Activated CD8-positive, alpha-beta memory T cell treated with anti-CD3 and anti-CD28 coated beads for 1 hour (primary cell): ENCODE measurements at regions not wholly inside any gene's neighbourhood (a gene's known extent, or its start where the extent isn't known, plus 50 kb on each side); places are given as distances from the start of the nearest gene placed in this dataset.

Experiments used
- DNase-seq, 2 donors: peaks; one replicate each; pipeline ENCODE4 v3.0.0-alpha.2; 2020; ENCODE audit warnings: low read depth in 1 of 2; ENCODE audit errors: extremely low read depth in 1 of 2

DNA sequence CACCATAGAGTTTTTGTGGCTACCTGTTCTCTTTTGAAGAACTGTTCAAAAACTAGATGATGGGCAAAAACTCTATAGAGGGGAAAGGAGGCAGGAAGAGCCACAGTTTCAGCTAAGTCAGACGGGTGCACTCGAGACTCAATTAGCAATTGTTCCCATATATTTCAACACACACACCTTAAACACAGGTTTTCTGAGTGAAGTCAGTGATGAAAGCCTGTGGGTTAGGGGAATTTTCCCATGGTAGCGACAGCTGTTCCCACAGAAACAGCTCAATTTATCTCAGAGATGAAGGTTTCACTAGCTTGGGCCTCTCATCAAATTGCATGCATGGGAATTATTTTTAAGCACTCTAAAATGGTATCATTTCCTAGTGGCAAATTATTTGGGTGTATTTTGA, 143.4 kb downstream of the ZIC5 start:
- DNase-seq, result no peak

DNA sequence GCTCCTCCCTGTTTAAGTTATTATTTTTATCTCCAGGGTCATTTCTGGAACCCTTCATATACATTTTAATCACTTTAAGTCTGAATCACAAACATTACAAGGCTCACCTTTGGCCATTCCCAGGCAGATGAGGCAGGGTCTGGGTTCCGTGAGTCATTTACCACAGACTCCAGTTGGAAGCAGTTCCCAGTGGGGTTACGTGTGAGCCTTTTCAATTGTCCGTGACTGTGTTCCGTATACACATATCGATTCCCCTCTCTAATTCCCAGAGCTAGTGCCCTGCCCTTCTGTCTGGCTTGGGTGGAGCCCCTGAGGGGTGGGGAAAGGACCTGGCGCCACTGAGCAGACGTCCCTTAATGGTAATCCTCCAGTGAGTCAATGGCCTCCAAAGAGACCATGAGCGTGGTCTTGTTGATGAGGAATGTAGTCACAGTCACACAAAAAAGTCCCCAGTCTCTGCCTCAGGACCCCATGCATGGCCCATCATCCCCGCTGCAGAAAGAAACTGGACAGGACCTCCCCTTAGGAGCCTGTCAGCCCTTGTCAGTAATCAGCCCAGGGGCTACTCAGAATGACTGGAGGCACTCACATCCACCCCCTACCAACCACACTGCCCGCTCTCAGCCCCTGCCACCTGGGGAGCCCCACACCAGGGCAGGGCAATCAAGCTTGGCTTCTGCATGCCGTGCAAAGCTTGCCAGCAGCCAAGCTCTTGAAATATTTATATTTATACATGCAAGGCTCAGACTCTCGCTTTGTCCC, 144.4 kb downstream of the ZIC5 start:
- no peak for DNase-seq

DNA sequence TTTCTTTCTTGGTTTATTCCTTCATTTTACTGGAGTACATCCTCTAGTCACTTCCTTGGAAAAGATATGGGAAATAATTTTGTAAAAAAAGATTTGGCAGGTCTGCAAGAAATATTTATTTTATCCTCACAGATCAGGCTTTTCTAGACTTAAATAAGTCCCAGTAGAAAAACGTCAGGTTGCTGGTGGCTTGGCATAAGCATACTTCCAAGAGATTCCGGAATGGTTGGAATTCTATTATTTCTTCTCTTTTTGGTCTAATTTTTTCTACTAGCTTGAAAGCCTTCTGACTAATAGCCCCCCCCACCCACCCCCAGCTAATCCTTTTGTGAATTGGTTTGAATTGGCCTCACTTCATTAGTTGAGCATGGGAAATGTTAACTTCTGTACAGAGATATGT, 147.6 kb downstream of the ZIC5 start:
- DNase-seq, result no peak

DNA sequence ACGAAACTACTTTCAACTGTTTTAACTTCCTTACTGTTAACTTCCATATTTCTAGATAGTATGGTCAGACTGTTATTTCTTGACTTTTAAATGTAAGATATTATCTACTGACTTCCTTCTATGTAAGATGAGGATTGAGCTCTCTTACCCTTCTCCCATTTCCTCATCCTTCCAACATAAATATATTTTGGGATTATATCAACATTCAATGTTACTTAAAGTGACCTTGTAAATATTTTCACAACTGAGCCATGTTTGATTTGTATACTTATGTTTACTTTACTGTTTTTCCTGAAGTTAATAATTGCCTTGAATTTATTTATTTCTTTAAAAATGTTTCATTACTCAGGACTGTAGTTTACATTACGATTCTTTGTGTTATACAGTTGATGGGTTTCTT, 148.7 kb downstream of the ZIC5 start:
- no peak for DNase-seq

DNA sequence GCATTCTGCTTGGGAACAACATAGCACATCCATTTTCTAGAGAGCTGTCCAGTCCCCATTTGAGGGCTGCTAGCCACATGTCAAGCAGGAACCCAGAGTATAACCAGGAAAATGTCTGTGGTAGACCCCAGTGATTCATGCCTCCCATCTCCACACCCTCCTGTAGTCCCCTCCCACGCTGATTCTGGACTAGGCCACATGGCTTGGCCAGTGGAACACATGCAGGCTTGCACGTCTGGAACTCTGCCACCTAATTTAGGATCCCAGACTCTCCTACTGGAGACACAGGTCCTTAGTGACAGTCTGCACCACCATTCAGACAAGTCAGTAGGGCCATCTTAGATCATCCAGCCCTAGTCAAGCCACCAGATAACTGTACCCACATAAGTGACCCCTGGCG, 149.8 kb downstream of the ZIC5 start:
- DNase-seq, result no peak

DNA sequence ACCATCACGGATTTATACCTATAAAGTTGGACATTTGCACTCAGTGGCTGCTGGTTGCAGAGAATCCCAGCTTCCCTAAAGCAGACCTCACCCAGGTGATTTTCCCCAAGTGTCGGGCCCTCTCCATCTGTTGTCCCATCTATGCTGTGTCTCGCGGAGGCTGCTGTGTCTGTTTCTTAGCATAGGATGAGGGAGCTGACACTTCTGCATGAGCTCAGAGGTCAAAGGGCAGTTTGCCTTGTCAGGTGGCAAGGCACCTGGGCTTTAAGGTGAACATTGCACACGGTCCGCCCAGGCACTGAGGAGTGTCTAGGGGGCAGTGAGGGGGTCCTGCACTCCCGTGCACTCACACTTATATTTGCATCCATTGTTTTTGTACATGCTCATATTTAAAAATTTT, 151.6 kb downstream of the ZIC5 start:
- no peak for DNase-seq

DNA sequence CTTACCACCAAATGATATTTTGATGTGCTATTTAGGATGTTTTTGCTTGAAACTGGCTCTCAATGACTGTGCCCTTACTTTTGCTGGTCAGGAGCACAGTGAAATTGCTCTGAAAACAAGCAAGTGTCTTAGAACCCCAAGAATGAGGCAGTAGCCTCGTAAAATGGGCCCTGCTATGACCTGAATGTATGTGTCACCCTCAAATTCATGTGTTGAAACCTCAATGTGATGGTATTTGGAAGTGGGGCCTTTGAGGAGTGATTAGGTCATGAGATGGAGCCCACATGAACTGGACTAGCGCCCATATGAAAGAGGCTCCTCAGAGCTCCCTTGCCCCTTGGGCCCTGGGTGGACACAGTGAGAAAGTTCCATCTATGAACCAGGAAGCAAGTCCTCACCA, 155.2 kb downstream of the ZIC5 start:
- DNase-seq, result no peak

DNA sequence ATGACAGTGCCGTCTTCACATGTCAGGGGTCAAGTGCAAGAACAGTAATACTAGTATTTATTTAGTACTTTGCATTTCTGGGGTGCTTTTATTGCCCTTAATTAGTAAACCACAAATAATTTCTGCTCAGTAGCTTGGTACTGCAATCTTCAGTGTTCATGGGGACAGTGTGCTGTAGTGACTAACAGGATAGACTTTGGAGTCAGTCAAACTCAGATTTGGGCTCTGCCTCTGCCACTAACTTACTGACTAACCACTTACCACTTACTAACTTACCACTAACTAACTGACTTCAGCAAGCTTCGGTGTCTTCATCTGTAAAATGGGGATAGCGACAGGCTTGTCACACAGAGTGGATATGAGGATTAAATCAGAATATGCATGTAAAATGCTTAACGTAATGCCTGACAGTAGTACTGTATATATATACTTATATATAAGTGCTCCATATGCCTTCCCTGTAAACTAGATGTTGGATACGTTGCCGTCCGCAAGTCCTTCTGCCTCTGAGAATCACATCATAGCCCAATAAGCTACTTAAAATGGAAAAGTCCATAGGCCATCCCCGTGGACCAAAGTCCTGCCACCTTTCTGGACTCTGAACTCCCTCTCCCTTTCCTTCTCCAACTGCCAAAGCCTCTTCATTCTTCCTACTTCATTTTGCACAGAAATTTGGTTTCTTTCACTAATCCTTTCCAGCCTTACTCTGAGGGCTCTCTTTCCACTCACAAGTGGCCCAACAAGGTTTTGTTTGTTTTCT, 158.1 kb downstream of the ZIC5 start:
- DNase-seq, result no peak

DNA sequence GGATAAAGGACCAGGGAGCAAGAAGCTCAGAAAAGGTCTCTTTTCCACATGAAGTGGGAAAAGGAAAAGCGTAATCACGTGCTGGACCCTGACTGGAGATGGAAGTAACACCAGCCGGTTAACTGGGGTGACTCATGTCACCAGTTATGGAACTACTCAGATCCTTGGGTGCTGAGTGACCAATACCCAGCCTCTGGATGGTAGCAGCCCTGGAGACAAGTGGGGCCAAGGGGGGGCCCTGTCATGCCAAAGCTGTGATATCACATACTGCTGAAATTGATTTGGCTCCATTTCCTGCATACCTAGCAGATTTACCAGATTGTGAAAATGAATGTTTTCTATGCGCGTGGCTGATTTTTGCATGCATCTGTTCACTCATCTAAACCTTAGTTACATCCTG, 158.9 kb downstream of the ZIC5 start:
- no peak for DNase-seq

DNA sequence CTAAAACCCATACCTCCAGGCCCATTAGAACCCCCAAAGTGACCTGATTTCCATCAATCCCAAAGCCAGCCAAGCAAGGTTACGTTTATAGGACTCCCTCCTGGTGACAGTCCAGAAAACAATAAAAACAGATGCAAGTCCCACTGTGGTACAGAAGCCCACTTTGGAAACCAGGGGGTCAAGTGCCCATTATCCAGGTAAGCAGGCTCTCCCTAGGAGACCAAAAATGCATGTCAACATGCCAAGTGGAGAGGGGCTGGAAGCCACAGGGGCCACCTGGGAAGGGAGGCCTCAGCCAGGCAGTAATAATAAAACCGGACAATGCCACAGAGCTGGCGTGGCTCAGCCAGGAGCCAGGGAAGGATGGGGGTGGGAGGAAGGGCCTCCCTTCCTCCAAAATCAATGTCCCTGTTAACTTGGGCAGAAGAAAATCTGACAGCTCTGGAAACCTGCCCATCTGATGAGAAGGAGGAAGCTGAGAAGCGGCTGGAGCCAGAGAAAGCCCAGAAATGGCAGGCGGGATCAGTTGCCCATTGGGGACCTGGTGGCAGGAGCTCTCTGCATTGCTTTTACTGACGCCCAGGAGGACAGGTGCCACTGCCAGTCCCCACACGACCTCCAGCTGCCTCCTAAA, 160.4 kb downstream of the ZIC5 start:
- no peak for DNase-seq

DNA sequence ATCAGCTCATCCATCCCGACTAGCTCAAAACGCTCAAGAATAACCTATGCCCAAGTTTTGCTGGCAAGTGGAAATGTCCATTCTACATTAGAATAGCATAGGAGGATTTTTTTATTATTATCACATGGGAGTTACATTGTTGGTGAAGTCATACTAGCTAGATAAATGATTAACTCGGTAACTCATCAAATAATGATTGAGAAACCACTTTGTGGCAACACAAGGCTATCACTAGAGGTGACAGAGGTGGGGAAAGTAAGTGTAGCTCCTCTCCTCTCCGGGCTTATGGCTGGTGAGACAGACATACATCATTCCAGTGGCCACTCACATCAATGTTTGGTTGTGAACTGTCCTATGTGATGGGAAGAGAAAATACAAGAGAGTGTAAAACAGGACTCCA, 161.6 kb downstream of the ZIC5 start:
- DNase-seq, result no peak

DNA sequence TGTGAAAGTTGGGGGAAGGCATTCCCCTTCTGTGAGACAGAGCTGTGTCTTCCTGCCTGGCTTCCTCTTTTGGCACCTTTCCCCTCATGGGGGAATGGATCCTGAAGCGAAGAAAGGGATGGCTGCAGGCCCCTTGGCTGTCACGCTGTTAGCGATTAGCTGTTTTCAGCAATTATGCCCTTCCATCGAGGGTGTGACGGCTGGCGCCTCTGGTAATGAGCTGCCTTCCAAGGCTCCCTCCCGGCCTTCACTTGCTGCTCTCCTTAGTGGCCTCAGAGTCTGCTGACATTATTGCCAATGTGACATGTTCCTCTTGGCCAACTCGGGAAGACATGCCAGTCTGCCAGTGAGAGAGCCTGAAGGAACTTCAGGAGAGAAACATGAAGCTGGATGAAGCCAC, 162.1 kb downstream of the ZIC5 start:
- no peak for DNase-seq

DNA sequence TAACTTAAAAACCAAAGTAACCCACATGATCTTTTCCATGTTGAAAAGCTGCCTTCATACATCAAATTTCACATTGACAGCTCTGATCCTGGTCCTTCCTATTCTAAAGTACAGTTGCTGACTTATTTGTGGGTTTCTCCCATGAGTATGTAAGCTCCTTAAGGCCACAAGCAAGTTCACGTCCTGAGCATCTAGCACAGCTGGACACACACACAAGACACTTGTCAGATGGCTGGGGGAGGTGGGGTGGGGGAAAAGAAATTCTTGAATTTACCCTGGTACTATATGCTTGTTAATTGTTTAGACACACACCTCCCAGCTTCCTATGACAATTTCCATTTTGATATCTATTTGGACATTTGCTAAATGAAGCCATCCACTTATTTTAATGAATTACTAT, 162.8 kb downstream of the ZIC5 start:
- no peak for DNase-seq

DNA sequence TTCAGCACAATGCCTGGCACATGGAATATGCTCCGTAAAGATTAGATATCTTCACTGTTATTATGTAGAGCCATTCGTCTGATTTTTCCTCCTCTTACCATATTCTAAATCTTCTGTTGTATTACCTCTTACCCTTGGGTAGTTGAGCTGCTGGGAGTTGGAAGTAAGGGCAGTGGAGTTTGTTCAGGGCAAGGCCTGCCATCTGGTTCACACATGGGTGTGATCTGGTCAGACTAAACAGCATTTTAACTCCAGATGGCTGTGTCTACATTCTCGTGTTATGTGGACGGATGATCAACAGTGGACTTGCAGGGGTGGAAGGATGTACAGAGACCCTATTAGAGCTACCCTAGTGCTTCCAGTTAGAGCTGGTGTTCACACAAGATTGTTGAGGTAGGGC, 164.9 kb downstream of the ZIC5 start:
- DNase-seq, result no peak

DNA sequence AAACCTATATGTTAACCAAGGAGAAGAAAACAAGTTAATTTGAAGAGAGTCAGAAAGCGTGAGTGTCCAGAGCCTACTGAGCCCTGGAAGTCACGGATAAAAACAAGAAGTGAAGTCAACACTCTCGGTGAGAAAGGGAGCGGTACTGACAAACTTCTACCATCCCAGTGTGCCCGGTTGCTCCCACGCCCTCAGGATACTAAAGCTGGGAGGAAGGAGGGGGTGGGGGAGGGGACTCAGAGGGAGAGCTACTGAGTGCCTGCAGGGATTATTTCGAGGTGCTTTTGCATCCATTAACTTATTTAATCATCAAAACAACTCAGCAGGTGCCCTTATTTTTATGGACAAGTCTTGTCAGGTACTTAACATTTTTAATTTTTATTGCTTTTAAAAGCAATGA, 166.2 kb downstream of the ZIC5 start:
- no peak for DNase-seq

DNA sequence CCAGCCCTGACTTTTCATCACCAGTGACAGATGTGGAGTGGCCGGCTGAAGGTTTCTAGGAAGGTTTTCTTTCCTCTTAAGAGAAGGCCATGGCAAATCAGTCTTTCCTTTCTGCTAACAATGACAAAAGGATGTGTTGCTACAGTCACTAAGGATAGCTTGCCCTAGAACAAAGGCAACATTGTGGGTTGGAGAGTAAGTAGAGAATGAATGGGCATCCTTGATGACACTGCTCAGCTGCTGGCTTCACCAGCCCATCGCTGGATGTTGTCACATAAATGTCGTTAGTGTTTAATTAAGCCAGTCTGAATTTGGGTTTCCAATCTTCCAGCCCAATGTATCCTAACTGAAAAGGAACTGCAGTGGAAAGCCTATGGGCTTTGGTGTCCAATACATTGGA, 168.4 kb downstream of the ZIC5 start:
- DNase-seq, result no peak

DNA sequence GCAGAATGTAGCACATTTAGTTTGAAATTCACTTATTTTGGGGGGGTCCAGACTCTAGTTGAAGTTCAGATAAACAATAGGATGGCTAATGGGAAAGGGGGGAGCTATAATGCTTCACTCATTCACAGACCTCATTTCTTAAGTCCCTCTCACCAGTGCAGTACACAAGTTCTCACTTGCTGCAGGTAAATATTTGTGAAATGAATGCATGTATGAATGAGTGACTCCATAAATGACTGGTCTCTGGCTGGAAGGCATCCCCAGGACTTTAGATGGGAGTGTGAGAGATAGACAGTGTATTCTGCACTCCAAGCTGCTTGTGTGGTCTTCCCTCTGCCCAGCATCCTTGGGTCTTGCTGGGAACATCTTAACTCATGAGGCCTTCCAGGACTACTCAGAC, 169.2 kb downstream of the ZIC5 start:
- no peak for DNase-seq

DNA sequence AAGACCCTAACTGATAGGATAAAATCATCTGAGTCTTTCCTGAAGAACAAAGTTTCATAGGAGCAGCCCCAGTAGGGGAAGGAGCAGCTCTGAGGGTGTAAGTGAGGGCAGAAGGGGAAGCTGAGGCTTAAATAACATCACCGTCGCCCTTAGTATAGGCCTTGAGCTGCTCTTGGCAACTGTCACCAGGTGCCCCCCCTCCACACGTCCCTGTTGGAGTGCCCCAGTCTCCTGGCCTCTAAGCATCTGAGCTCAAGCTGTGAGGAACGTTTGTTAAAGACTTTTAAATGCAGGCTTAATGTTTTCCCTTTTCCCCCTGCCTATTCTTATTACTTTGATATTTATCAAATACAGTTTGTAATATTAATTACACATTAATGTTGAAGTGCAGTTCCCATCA, 170.6 kb downstream of the ZIC5 start:
- no peak for DNase-seq

DNA sequence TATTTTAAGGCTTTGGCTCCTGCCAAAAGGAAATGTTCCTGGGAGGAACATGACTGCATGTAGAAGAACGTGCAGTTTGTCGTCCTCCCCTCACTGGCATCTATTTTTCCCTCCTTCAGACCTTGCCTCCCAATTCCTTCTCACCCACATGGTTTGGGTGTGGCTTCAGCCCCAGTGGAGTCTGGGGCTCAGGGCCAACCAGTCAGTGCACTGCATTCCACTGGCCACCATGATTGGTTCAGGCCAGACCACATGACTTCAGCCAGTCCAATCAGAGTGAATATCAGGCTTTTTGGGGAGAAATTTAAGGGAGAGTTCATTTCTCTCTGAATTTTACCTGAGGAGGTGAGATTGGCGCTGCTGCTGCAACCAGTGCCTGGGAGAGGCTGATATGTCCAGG, 171.6 kb downstream of the ZIC5 start:
- no peak for DNase-seq

DNA sequence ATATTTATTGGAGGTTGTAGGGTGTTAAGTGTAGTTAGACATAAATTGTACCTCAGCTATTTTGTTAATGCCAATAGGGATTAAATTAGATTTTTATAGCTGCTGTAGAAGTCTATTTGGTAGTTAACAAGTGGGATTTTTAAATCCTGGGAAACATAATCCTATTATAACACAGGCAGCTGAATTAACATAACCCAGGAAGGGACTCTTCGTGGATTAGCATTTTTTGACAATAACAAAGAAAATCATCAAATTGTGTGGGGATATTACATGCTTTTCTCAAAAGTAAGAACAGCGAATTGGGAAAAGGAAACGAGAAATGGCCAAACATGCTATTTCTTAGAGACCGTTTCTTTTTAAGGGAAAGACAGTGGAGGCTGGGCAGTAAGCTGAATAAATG, 172.8 kb downstream of the ZIC5 start:
- no peak for DNase-seq

DNA sequence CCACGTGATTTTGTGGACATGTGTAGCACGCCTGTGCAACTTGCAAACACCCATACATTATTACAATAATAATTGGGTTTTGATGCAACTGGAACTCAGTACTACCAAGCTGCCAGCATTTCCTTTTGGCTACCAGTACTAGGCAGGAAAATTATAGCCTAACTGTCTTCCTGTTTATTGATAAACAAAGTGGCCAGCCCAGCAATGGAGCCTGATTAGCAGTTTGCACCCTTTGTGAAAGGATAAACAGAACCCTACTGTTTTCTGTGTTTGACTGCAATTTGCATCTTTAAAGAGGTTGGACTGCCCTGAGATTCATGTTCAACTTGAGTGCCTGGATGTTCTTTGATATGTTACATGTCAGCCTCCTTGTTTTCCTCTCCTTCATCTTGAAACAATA, 173.9 kb downstream of the ZIC5 start:
- no peak for DNase-seq

DNA sequence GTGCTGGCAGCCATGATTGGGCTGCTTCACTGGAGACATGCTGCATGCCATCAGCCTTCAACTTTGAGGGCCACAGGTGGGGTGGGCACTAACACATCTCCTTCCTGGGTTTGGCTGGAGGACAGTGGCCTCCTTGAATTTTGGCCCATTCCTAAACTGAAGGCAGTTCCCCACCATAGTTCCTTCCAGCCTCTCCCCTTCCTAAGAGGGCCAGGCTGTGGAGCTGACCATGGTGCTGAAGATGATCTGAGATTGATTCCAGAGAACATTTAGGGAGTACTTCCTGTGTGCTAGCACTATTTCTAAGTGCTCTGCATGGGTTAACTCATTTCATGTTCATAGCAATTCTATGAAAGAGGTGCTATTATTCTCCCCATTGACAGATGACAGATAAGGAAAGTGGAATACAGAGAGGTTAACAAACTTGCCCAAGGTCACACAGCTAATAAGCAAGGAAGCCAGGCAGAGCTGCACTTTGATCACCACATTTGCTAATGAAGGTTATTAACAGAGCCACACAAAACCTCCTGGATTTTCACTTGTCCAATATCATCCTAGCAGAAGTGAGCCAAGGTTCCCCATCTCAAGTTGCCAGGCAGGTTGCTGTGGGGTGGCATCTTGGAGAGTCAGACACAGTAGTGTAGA, 175.3 kb downstream of the ZIC5 start:
- DNase-seq, result no peak
